Mucosa of rectum (tissue), 2 donors: ENCODE measurements at regions not wholly inside any gene's neighbourhood (a gene's known extent, or its start where the extent isn't known, plus 50 kb on each side); places are given as distances from the start of the nearest gene placed in this dataset.

ENCODE experiments used
- H3K27ac ChIP-seq, 2 donors: one replicate each; pipeline ENCODE4 v1.7.0; 2013; ENCODE audit warnings: inconsistent platforms in 2 of 2, low read depth in 2 of 2, low read length in 2 of 2
- H3K27me3 ChIP-seq, 2 donors: one replicate each; pipeline ENCODE4 v1.7.0; 2013; ENCODE audit warnings: low read length in 2 of 2; ENCODE audit not compliant: control insufficient read depth in 2 of 2, insufficient read depth in 2 of 2
- H3K36me3 ChIP-seq, 2 donors: one replicate each; pipeline ENCODE4 v1.7.0; 2013; ENCODE audit warnings: low read length in 2 of 2; ENCODE audit not compliant: control insufficient read depth in 2 of 2, insufficient read depth in 2 of 2
- H3K4me1 ChIP-seq, 2 donors: one replicate each; pipeline ENCODE4 v1.7.0; 2013; ENCODE audit warnings: low read length in 2 of 2, mild to moderate bottlenecking in 1 of 2; ENCODE audit not compliant: control insufficient read depth in 2 of 2, insufficient read depth in 2 of 2
- H3K4me3 ChIP-seq, 2 donors: one replicate each; pipeline ENCODE4 v1.7.0; 2013; ENCODE audit warnings: low read length in 2 of 2
- H3K9ac ChIP-seq, 2 donors: one replicate each; pipeline ENCODE4 v1.7.0; 2013; ENCODE audit warnings: low read length in 2 of 2, low read depth in 1 of 2, mild to moderate bottlenecking in 1 of 2
- H3K9me3 ChIP-seq, 2 donors: one replicate each; pipeline ENCODE4 v1.7.0; 2013; ENCODE audit warnings: low read length in 2 of 2; ENCODE audit not compliant: control insufficient read depth in 2 of 2
- donor health status: healthy.
- donor health status: Normal muscosa, but diverticular disease.

DNA sequence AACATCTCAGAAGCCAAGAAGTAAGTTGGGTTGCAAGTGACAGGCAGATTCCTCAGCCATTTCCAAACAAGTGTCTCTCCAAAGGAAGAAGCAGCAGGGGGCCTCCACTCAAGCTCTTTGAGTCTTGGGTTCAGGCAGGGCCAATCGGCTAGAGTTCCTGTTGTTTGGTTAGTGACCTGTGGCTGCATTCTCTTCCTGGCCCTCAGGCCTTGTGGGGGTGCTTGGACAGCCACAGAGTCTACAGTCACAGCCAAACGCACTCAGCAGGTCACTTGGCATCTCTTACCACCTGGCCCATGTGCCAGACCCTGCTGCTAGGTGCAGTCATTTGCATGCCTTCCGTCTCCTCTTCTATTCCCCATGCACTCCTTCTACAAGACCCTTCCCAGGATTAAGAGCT is 353.9 kb downstream of the GRIN2B start:
- no peaks in the 10 kb centered on the region for H3K9me3 ChIP-seq
- H3K27ac ChIP-seq = no peak overlapping the region
- H3K27me3 ChIP-seq = no peaks in the 10 kb centered on the region
- H3K36me3 ChIP-seq = no peaks in the 10 kb centered on the region
- no peak overlapping the region for H3K4me3 ChIP-seq
- H3K4me1 ChIP-seq = no peaks in the 10 kb centered on the region
- no peak overlapping the region for H3K9ac ChIP-seq

DNA sequence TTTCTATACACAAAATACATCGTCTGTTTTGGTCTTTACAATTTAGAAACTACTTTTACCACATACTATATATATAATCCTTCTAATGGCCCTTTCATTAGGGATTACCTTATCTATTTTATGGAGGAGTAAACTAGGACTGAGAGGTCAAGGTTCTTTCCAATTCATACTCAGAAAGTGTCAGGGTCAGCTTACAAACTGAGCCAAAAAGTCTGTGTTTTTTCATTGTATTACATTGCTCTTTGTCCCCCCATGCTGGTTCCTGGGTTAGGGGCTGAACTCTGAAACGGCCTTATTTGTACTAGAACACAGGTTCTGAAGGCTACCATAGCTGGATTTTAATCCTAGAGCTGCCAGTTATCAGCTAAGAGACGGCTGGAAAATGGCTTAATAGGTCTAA is 368.1 kb downstream of the GRIN2B start:
- H3K27me3 ChIP-seq = no peaks in the 10 kb centered on the region
- H3K4me3 ChIP-seq = no peak overlapping the region
- no peak overlapping the region for H3K9ac ChIP-seq
- H3K27ac ChIP-seq = no peak overlapping the region
- no peaks in the 10 kb centered on the region for H3K36me3 ChIP-seq
- no peaks in the 10 kb centered on the region for H3K4me1 ChIP-seq
- H3K9me3 ChIP-seq = no peaks in the 10 kb centered on the region

- Histone ChIP-seq H3K36me3 (no peaks in the 10 kb centered on the region), H3K27ac (no peak overlapping the region), H3K4me1 (no peaks in the 10 kb centered on the region), H3K27me3 (no peaks in the 10 kb centered on the region), H3K9me3 (no peaks in the 10 kb centered on the region), H3K9ac (no peak overlapping the region), H3K4me3 (no peak overlapping the region)
Measured at GRCh38 chr12:13609894-13610679, 371.3 kb downstream of the GRIN2B start.

DNA sequence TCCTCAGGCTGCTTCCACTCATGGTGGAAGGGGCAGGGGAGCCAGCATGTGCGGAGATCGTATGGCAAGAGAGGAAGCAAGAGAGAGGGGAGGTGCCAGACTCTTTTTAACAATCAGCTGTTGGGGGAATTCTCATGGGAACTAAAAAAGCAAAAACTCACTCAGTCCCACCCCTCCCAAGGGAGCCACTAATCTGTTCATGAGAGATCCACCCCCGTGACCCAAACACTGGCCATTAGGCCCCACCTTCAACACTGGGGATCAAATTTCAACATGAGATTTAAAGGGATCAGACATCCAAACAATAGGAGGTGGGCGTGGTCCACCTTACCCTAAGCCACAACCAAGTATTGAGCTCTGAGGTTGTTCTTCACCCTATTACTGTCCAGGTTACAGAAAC is 375.1 kb downstream of the GRIN2B start:
- H3K9ac ChIP-seq = no peak overlapping the region
- no peaks in the 10 kb centered on the region for H3K36me3 ChIP-seq
- H3K27ac ChIP-seq = no peak overlapping the region
- no peaks in the 10 kb centered on the region for H3K4me1 ChIP-seq
- no peaks in the 10 kb centered on the region for H3K27me3 ChIP-seq
- H3K9me3 ChIP-seq = no peaks in the 10 kb centered on the region
- H3K4me3 ChIP-seq = no peak overlapping the region

GRCh38 chr12:13603953-13604352 is 377.4 kb downstream of the GRIN2B start:
- H3K9ac ChIP-seq = no peak overlapping the region
- no peak overlapping the region for H3K4me3 ChIP-seq
- no peaks in the 10 kb centered on the region for H3K27me3 ChIP-seq
- no peaks in the 10 kb centered on the region for H3K4me1 ChIP-seq
- no peaks in the 10 kb centered on the region for H3K36me3 ChIP-seq
- no peaks in the 10 kb centered on the region for H3K9me3 ChIP-seq
- H3K27ac ChIP-seq = no peak overlapping the region

DNA sequence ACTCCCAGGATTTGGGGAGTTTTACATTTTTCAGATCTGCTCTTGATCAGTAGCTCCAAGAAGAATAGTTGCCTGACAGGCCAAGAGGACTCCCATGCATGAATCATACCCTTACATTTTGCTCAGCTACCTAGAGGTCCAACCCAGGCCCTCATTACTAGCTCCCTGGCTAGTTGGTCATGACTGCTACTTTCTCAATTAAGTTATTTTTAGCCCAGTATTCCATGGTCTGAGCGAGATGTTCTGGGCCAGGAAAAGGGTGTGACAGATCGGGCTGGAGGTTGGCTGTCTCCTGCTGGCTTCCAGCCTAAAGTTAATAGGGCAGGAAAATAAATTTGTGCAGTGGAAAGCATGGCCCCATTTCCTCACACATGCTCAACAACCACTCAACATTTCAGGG is 379.2 kb downstream of the GRIN2B start:
- no peak overlapping the region for H3K9ac ChIP-seq
- H3K4me3 ChIP-seq = no peak overlapping the region
- no peaks in the 10 kb centered on the region for H3K9me3 ChIP-seq
- no peaks in the 10 kb centered on the region for H3K27me3 ChIP-seq
- H3K27ac ChIP-seq = no peak overlapping the region
- H3K36me3 ChIP-seq = no peaks in the 10 kb centered on the region
- H3K4me1 ChIP-seq = no peaks in the 10 kb centered on the region

- no peak overlapping the region for H3K27ac ChIP-seq
- no peak overlapping the region for H3K4me3 ChIP-seq
- no peaks in the 10 kb centered on the region for H3K4me1 ChIP-seq
- no peaks in the 10 kb centered on the region for H3K9me3 ChIP-seq
- H3K9ac ChIP-seq = no peak overlapping the region
- H3K36me3 ChIP-seq = no peaks in the 10 kb centered on the region
- H3K27me3 ChIP-seq = no peaks in the 10 kb centered on the region
Measured at GRCh38 chr12:13599176-13599575, 382.2 kb downstream of the GRIN2B start.

DNA sequence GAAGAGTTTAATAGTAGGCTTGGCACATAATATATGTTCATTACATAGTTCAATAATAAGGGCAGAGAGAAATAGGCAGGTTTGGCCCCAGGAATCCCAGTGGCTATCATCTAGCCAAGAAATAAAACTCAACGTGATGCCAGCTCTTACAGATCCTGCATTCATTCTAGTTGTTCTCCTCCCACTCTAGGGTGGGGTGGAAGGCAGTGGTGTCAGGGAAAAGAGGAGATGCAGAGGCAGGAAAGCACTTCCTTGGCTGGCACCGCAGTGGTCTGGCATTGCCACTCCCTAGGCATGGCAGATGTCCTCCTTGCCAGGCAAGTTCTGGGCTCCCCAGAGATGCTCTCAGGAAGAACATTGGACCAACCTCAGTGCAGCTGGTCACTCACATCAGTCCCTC is 383.6 kb downstream of the GRIN2B start:
- no peaks in the 10 kb centered on the region for H3K9me3 ChIP-seq
- H3K4me1 ChIP-seq = no peaks in the 10 kb centered on the region
- no peaks in the 10 kb centered on the region for H3K36me3 ChIP-seq
- no peak overlapping the region for H3K9ac ChIP-seq
- H3K27ac ChIP-seq = no peak overlapping the region
- H3K4me3 ChIP-seq = no peak overlapping the region
- no peaks in the 10 kb centered on the region for H3K27me3 ChIP-seq

GRCh38 chr12:13597166-13597565 is 384.2 kb downstream of the GRIN2B start:
- no peaks in the 10 kb centered on the region for H3K4me1 ChIP-seq

GRCh38 chr12:13596714-13597113 is 384.7 kb downstream of the GRIN2B start:
- Histone ChIP-seq H3K9me3 (no peaks in the 10 kb centered on the region), H3K9ac (no peak overlapping the region), H3K36me3 (no peaks in the 10 kb centered on the region), H3K4me3 (no peak overlapping the region), H3K27ac (no peak overlapping the region), H3K27me3 (no peaks in the 10 kb centered on the region), H3K4me1 (no peaks in the 10 kb centered on the region)

More at GRCh38 chr12:13597166-13597565, 384.2 kb downstream of the GRIN2B start:
- H3K36me3 ChIP-seq = no peaks in the 10 kb centered on the region
- H3K27me3 ChIP-seq = no peaks in the 10 kb centered on the region
- H3K9me3 ChIP-seq = no peaks in the 10 kb centered on the region
- no peak overlapping the region for H3K4me3 ChIP-seq
- no peak overlapping the region for H3K27ac ChIP-seq
- H3K9ac ChIP-seq = no peak overlapping the region
